PFSK-1 (cell line): ENCODE measurements at regions not wholly inside any gene's neighbourhood (a gene's known extent, or its start where the extent isn't known, plus 50 kb on each side); places are given as distances from the start of the nearest gene placed in this dataset.

ENCODE experiments used
- FOXP2 ChIP-seq: optimal IDR thresholded peaks from 2 replicates; pipeline ENCODE3; 2011; ENCODE audit warnings: borderline replicate concordance, control low read depth, inconsistent platforms; ENCODE audit not compliant: insufficient read depth; ENCODE audit errors: extremely low read length, extremely low read depth
- POLR2AphosphoS5 ChIP-seq: IDR thresholded peaks from 2 replicates; pipeline ENCODE4 v1.6.1; 2012; ENCODE audit warnings: low read depth, mild to moderate bottlenecking, control low read depth, low read length, moderate library complexity
- SIN3A ChIP-seq: IDR thresholded peaks from 2 replicates; pipeline ENCODE4 v1.6.1; 2012; ENCODE audit warnings: mild to moderate bottlenecking, low read length, moderate library complexity, borderline replicate concordance; ENCODE audit not compliant: insufficient read depth
- TAF1 ChIP-seq: IDR thresholded peaks from 2 replicates; pipeline ENCODE4 v1.6.1; 2012; ENCODE audit warnings: low read length, control low read depth, borderline replicate concordance; ENCODE audit not compliant: insufficient read depth
- TF ChIP-seq, protein P1 (sequence below), 2 experiments: IDR thresholded peaks; 2 replicates each; pipeline versions ENCODE4 v1.6.1 to v1.8.0; 2011 to 2012; ENCODE audit warnings: low read depth in 2 of 2, low read length in 2 of 2, control low read depth in 1 of 2, inconsistent platforms in 1 of 2, mild to moderate bottlenecking in 1 of 2, moderate library complexity in 1 of 2; ENCODE audit not compliant: insufficient read depth in 1 of 2

DNA sequence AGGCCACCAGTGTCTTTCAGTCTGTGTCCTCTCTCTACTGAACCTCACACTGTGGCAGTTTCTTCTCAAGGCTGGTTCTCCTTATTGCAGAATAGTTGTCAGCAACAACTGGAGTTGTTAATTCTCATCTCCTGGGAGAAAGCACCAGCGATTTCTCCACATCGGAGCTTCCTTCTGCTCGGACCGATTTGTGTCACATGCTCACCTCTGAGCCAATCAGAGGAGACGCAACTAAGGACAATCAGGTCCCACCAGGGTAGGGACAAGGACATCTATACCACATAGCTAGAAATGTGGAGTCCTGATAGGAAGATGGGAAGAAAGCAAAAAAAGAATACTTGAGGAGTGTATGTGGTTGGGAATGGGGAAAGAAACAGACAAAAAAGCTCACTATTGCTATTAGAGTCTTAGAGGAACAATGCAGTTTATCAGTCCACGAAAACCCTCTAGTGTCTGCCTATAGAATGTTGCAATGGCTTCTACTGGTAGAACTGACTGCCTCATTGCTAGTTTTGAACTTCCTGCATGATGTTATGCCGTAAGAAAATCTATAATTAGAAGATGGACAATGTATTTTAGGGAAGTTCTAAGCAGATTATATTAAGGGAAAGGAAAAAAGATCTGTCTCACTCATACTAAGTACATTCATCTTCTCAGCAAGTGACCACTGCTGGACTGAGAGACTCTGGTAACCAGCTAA, 169.7 kb downstream of the CDCA7 start:
- TF ChIP-seq TAF1, result no peak
- no peak for TF ChIP-seq FOXP2
- no peak for TF ChIP-seq SIN3A
- TF ChIP-seq POLR2AphosphoS5, result no peak
- TF ChIP-seq, protein P1, sequence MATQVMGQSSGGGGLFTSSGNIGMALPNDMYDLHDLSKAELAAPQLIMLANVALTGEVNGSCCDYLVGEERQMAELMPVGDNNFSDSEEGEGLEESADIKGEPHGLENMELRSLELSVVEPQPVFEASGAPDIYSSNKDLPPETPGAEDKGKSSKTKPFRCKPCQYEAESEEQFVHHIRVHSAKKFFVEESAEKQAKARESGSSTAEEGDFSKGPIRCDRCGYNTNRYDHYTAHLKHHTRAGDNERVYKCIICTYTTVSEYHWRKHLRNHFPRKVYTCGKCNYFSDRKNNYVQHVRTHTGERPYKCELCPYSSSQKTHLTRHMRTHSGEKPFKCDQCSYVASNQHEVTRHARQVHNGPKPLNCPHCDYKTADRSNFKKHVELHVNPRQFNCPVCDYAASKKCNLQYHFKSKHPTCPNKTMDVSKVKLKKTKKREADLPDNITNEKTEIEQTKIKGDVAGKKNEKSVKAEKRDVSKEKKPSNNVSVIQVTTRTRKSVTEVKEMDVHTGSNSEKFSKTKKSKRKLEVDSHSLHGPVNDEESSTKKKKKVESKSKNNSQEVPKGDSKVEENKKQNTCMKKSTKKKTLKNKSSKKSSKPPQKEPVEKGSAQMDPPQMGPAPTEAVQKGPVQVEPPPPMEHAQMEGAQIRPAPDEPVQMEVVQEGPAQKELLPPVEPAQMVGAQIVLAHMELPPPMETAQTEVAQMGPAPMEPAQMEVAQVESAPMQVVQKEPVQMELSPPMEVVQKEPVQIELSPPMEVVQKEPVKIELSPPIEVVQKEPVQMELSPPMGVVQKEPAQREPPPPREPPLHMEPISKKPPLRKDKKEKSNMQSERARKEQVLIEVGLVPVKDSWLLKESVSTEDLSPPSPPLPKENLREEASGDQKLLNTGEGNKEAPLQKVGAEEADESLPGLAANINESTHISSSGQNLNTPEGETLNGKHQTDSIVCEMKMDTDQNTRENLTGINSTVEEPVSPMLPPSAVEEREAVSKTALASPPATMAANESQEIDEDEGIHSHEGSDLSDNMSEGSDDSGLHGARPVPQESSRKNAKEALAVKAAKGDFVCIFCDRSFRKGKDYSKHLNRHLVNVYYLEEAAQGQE (IDR thresholded peaks at IDR 0.05; ENCODE audit: insufficient read depth in 1 of 2, low read depth in 2 of 2, low read length in 2 of 2), result no peak

DNA sequence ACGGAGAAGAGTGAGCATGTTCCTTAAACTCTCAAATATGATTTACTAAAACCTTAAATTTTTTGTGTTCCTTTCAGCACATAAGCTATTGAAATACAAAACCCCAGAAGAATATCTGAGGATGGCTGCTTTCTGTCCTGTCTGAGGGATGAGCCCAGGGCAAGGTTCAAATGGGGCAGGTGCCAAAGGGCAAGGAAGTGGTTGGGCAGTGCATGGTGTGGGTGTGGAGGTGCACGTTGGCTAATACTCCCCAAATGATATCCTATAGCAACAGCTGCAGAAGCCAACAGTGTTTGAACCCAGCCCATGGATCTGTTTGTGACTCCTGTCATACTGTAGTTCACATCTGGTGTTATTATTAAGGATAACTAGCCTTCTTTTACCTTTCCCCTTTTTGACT, 183.0 kb downstream of the CDCA7 start:
- TF ChIP-seq, protein P1 (IDR thresholded peaks at IDR 0.05; ENCODE audit: insufficient read depth in 1 of 2, low read depth in 2 of 2, low read length in 2 of 2), result no peak
- TF ChIP-seq FOXP2 (no peak), SIN3A (no peak), TAF1 (no peak), POLR2AphosphoS5 (no peak)

DNA sequence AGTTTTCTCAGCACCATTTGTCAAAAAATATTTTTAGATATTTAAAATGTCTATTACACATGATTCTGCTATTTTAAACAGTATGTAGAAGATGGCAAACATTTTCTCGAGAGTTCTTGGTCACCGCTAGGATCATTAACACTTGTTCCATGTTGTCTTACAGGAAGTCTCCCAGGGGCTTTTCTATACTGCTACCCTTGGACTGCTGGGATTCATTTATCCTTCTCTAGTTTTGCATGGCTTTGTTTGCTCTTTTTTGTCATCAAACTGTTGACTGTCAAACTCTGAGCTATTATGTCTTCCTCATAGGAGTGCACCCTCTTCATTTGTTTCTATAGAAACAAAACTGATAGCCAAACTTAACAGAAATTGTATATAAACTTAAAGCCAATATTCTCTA, 184.9 kb downstream of the CDCA7 start:
- TF ChIP-seq, protein P1 (IDR thresholded peaks at IDR 0.05; ENCODE audit: insufficient read depth in 1 of 2, low read depth in 2 of 2, low read length in 2 of 2), result no peak
- TF ChIP-seq POLR2AphosphoS5 (no peak), FOXP2 (no peak), TAF1 (no peak), SIN3A (no peak)

DNA sequence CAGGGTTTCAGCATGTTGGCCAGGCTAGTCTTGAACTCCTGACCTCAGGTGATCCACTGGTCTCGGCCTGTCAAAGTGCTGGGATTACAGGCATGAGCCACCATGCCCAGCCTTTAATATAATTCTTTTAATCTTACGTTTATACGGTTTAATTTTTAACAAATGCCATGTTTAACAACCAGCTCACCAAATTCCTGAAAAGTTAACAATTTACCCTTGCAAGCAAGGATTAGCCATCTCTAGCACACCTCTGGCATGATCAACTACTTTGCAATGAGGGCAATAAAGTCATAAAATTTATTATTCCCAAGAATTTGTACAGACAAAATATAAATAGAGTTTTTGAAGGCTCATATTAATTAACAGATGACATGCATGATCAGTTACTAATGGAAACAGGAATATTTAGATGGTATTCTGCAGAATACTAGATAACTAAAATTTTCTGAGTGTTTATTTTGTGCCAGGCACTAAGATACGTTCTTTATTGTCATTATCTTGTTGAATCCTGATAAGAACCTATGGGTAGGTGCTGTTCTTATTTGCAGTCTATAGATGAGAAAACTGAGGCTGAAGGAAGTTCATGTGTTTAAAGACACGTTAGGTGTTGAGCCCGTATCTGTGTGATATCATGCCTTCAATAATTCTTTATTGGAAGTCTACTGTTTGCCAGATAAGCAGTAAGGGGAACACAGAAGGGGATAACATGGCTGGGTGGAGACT, 190.1 kb downstream of the CDCA7 start:
- TF ChIP-seq POLR2AphosphoS5 (no peak), TAF1 (no peak), SIN3A (no peak), FOXP2 (no peak)
- TF ChIP-seq, protein P1 (IDR thresholded peaks at IDR 0.05; ENCODE audit: insufficient read depth in 1 of 2, low read depth in 2 of 2, low read length in 2 of 2), result no peak
